Stimulated activated CD4-positive, alpha-beta T cell treated with anti-CD3 and anti-CD28 coated beads, TNF-alpha, amount 100 ng/mL, for 24 hours (primary cell): ENCODE measurements at regions not wholly inside any gene's neighbourhood (a gene's known extent, or its start where the extent isn't known, plus 50 kb on each side); places are given as distances from the start of the nearest gene placed in this dataset.
"Not testable (repeated sequence)": the region's sequence is repeated elsewhere in the genome, so short reads cannot be mapped to it uniquely, and the experiment has no call there.

ENCODE experiments used
- DNase-seq, 3 experiments: peaks; one replicate each; pipeline ENCODE4 v3.0.0-alpha.2; 2020; ENCODE audit warnings: low read depth in 3 of 3

DNA sequence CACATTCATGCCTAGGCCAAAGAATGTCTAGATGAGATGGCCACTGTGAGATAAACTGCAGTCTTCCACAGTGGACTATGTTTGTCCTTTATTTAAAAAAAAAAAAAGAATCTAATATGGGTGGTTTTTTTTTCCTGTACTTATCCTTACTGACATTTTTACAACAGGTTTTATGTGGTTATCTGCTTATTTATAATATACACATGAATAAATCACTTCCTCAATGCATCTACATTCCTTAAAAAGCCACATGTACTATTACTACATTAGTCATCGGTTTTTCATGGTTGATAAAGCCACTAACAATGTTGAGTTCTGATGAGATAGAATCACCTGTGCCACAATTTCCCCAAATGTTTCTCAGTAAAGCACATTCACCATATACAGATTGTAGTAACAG is 341.3 kb upstream of the THBS1 start:
- no peak for DNase-seq

DNA sequence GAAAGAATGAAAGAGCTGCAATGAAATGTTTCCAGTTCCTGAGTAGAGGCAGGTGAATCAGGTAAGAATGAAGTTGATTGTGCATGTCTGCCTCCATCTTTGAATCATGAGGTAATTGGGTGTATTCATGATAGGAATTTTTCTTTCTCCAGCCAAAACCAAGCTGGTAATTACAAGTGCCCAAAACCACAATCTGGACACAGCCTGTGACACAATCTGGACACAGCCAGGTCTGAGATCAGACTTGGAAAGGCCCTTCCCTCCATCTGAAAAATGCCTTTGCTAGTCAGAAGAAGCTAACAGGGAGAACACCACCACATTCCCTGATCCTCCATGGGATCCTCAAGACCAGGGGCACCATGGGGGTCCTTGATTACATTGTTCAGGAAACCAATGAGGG is 338.5 kb upstream of the THBS1 start:
- DNase-seq, result no peak

DNA sequence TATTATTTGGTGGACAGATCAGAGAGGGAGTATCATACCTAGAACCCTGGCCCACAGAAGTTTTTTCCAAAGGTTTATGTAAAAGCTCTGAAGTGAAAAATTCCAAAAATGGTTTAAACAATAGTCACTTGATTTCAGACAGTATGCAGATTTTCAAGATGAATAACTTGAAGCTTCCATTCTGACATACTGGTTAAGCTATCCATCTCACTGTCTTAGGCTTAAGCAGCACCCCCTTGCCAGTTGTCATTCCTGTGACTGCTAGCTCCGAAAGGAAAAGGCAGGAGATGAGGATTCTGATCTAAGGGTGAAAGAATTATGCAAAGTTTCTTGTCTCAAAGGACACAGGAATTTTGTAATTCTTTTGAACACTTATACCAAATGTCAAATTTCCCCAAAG is 337.5 kb upstream of the THBS1 start:
- DNase-seq, result no peak

- DNase-seq, result no peak
Measured at GRCh38 chr15:39244776-39245175, 336.1 kb upstream of the THBS1 start.

- DNase-seq, result no peak
Measured at GRCh38 chr15:39246523-39246922, 334.4 kb upstream of the THBS1 start.

DNA sequence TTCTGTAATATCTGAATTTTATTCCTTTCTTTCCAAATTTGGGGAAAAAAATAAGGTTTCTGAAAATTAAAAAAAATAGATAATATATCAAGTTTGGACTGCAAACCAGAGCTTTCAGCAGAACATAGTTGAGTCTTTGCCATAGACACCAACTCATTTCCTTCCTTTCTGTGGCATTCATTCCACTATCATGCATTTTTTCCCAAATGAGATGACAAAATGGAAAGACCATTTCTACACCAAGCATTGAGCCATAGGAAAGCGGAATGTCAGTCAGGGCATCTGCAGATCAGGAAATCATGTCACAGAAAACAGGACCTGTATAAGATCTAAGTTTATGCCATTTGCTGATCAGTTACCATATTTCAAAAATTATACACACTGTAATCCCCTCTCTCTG is 333.3 kb upstream of the THBS1 start:
- DNase-seq, result no peak

DNA sequence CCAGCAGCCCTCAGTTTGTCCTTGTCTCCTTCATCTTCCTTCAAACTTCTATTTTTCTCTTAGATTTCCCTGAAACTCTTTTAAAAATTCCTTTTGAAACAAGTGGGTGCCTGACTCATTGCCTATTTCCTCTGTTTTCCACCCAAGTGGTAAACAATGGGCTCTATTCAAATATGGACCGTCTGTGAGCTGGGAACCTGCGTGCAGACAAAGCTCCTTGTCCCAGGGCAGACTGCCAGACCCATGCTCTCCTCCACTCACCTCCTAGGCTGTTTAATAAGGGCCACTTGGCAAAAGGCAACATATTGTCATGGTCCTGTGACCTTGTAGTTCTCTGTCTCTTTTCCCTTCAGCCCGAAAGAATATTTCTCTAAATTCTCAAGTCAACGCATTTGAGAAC is 332.7 kb upstream of the THBS1 start:
- no peak for DNase-seq

DNA sequence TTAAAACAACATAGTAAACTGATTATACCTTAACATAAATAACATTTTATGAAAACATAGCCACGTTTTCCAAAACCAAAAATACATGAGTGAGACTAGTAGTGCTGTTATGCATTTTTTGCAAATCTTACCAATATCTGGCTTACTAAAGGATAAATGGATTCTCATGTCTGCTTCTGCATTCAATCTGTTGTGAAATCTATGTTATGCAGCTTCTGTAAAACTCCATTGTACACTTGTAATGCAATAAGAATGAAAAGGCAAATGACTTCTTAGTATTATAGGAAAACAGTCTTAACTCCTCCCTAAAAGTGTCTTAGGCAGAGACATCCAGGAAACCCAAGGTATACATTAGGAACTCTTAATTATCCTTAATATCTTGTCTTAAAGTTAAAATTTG is 330.9 kb upstream of the THBS1 start:
- DNase-seq, result no peak

GRCh38 chr15:39250460-39251186 is 330.3 kb upstream of the THBS1 start:
- no peak for DNase-seq

- DNase-seq, result no peak
Measured at GRCh38 chr15:39251413-39252133, 329.3 kb upstream of the THBS1 start.

- DNase-seq, result no peak
Measured at GRCh38 chr15:39252134-39252470, 328.8 kb upstream of the THBS1 start.

GRCh38 chr15:39253552-39253951 is 327.3 kb upstream of the THBS1 start:
- no peak for DNase-seq

GRCh38 chr15:39254181-39254580 is 326.7 kb upstream of the THBS1 start:
- DNase-seq, result no peak

DNA sequence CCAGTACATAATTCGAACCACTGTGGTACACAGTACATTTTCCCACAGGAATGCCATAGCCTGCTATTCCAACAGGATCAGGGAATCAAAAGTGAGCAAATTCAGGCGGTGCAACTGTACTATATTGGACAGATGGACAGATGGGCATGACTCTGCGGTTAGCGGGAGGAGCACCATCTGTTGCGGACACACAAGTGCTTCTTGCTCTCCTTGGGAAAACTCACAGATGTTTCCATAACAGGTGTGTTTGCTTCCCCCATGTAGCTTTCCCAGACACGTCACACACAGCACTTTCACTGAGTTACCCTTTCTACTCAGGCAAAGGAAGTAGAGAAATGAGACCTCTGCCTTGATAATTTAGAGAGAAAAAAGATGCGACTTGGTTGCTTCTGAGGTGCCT is 325.1 kb upstream of the THBS1 start:
- DNase-seq, result no peak

DNA sequence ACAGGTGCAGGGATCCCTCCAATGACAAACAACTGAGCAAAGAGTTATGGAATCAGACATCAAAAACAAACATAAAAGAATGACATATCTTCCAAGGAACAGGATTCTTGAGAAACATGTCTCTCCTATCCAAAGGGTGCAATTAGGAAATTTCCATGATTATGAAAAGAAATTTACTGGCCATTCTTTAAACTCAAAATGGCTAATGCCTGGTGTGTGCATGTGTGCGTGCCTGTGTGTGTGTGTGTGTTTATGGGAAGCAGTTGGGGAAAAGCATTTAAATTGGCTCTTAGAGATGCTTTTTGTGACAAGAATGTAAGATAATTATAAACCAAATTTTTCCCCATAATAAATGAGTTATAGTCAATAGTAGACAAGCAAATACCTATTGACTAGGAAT is 320.5 kb upstream of the THBS1 start:
- DNase-seq, result no peak

DNA sequence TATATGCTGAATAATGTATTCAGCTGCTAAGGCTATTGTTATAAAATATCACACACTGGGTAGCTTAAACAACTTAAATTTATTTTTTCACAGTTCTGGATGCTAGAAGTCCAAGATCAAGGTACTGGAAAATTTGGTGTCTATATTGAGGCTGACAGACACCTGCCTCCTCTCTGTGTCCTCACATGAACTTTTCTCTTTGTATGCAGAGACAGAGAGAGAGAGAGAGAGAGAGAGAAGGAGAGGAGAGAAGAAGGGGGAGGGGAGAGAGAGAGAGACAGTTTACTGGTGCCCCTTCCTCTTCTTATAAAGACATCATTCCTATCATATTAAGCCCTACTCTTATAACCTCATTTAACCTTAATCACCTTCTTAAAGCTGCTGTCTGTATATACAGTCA is 320.1 kb upstream of the THBS1 start:
- no peak for DNase-seq

- DNase-seq, result not testable (repeated sequence)
Measured at GRCh38 chr15:39261397-39262183, 319.3 kb upstream of the THBS1 start.

DNA sequence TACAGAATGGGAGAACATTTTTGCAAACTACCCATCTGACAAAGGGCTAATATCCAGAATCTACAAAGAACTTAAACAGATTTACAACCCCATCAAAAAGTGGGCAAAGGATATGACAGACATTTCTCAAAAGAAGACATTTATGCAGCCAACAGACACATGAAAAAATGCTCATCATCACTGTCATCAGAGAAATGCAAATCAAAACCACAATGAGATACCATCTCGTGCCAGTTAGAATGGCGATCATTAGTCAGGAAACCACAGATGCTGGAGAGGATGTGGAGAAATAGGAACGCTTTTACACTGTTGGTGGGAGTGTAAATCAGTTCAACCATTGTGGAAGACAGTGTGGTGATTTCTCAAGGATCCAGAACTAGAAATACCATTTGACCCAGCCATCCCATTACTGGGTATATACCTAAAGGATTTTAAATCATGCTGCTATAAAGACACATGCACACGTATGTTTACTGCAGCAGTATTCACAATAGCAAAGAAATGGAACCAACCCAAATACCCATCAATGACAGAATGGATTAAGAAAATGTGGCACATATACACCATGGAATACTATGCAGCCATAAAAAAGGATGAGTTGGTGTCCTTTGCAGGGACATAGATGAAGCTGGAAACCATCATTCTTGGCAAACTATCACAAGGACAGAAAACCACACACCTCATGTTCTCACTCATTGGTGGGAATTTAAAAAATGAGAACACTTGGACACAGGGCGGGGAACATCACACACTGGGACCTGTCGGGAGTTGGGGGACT is 317.7 kb upstream of the THBS1 start:
- DNase-seq, result not testable (repeated sequence)

DNA sequence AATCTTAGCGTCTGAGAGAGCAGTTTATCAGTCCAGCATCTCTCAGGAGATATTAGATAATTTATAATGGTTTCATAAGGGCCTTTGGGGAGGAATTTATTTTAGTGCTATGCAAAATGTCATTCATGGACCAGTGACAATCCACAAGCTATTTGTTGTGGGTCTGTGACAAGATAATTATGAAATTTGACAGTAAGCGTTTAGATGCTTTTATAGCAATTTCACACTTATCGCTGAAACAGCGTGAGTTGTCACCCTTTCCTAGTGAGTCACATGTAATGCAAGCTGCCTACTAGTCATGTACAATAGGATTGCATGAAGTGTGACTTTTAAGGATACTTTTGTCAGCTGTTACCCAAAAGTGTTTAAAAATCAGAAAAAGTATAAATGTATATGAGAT is 315.6 kb upstream of the THBS1 start:
- no peak for DNase-seq

DNA sequence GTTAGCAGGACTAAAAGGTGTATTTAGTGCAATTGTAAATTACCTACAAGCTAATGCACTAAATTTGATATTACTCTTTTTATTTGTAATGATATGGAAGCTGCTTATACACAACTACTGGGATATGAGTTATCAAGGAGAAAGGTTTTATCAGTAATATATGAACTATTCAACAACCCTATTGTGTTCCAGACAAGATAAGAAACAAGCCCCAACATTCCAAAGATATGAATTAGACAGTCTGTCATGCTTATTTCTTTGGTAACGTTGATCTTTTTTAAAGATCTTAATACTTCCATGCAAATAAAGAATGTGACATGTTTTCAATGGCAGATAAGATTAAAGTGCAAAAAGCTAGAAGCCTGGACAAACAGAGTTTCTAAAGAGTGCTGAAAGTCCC is 314.0 kb upstream of the THBS1 start:
- no peak for DNase-seq

DNA sequence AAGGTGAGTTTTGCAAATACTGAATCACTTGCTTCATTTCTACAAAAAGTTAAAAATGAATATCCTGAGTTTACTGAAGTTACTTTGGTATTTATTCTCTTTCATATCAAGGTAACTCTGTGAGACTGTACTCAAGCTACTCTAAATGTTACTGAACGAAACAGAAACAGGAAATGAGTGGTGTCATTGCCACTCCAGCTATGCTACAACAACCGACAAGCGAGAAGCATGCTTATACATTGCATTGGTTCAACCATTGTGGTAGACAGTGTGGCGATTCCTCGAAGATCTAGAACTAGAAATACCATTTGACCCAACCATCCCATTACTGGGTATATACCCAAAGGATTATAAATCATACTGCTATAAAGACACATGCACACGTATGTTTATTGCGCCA is 313.2 kb upstream of the THBS1 start:
- no peak for DNase-seq

GRCh38 chr15:39269352-39269751 is 311.5 kb upstream of the THBS1 start:
- no peak for DNase-seq
